Ureter (tissue), 1 donor: ENCODE measurements at regions not wholly inside any gene's neighbourhood (a gene's known extent, or its start where the extent isn't known, plus 50 kb on each side); places are given as distances from the start of the nearest gene placed in this dataset.

ENCODE experiments used
- DNase-seq: peaks from one replicate; pipeline ENCODE4 v3.0.0-alpha.2; 2020; ENCODE audit warnings: low spot score
- donor health status: DM: yes; HTN: yes; CAD: no.

GRCh38 chr22:48112687-48113521, 1350.5 kb downstream of the TBC1D22A start:
- DNase-seq = no peak

GRCh38 chr22:48106715-48107259, 1344.3 kb downstream of the TBC1D22A start:
- DNase-seq = no peak

GRCh38 chr22:48106215-48106614, 1343.8 kb downstream of the TBC1D22A start:
- DNase-seq = no peak

GRCh38 chr22:48105259-48105658, 1342.8 kb downstream of the TBC1D22A start:
- no peak for DNase-seq

GRCh38 chr22:48104766-48105165, 1342.3 kb downstream of the TBC1D22A start:
- DNase-seq = no peak

- DNase-seq = peak; percentile 23
Measured at GRCh38 chr22:48104102-48104738, 1341.8 kb downstream of the TBC1D22A start.

GRCh38 chr22:48103126-48103875, 1340.9 kb downstream of the TBC1D22A start:
- DNase-seq = no peak

GRCh38 chr22:48102581-48102980, 1340.1 kb downstream of the TBC1D22A start:
- no peak for DNase-seq

- DNase-seq = no peak
Measured at GRCh38 chr22:48101704-48102103, 1339.3 kb downstream of the TBC1D22A start.

- no peak for DNase-seq
Measured at GRCh38 chr22:48100685-48101417, 1338.4 kb downstream of the TBC1D22A start.

GRCh38 chr22:48099671-48100070, 1337.2 kb downstream of the TBC1D22A start:
- no peak for DNase-seq

GRCh38 chr22:48099251-48099650, 1336.8 kb downstream of the TBC1D22A start:
- no peak for DNase-seq

- DNase-seq = no peak
Measured at GRCh38 chr22:48098921-48099245, 1336.4 kb downstream of the TBC1D22A start.

GRCh38 chr22:48098243-48098920, 1335.9 kb downstream of the TBC1D22A start:
- DNase-seq = no peak

GRCh38 chr22:48097723-48098122, 1335.3 kb downstream of the TBC1D22A start:
- DNase-seq = no peak

- DNase-seq = no peak
Measured at GRCh38 chr22:48096851-48097665, 1334.6 kb downstream of the TBC1D22A start.

GRCh38 chr22:48096411-48096810, 1334.0 kb downstream of the TBC1D22A start:
- no peak for DNase-seq

- no peak for DNase-seq
Measured at GRCh38 chr22:48093981-48094380, 1331.5 kb downstream of the TBC1D22A start.

- no peak for DNase-seq
Measured at GRCh38 chr22:48092866-48093265, 1330.4 kb downstream of the TBC1D22A start.

- DNase-seq = no peak
Measured at GRCh38 chr22:48091656-48092223, 1329.3 kb downstream of the TBC1D22A start.
